B cell (primary cell): ENCODE measurements at regions not wholly inside any gene's neighbourhood (a gene's known extent, or its start where the extent isn't known, plus 50 kb on each side); places are given as distances from the start of the nearest gene placed in this dataset. TPM values are rescaled to one million over a fixed set of nuclear protein-coding genes. Genes with fewer than 3 reads are reported as not detected.

Experiments
- ATAC-seq: fragments of 200-7000 bp; cut with Tn5 transposase; one replicate; pipeline ENCODE4 v1.10.0; 2021; ENCODE audit warnings: low read depth, mild to moderate bottlenecking, moderate number of reproducible peaks, moderate library complexity
- CTCF ChIA-PET: fragments of 350-600 bp; sonication (Branson Sonifier 250); formaldehyde crosslinking; loops from one replicate; lab custom pipeline; 2021; ENCODE audit warnings: antibody characterized with exemption, inconsistent platforms; lab: Charles Lee
- POLR2A ChIA-PET: fragments of 350-600 bp; sonication (Branson Sonifier 250); formaldehyde crosslinking; loops from one replicate; lab custom pipeline; 2021; ENCODE audit warnings: antibody characterized with exemption; lab: Charles Lee
- DNase-seq: peaks from one replicate; pipeline ENCODE4 v3.0.0; 2013
- H2AFZ ChIP-seq: 2 replicates; pipeline ENCODE4 v1.6.1; 2012; ENCODE audit warnings: mild to moderate bottlenecking, low read depth, low read length; ENCODE audit not compliant: insufficient read depth, poor library complexity, severe bottlenecking
- H3K27ac ChIP-seq, 2 donors: 1 replicate in 1 of 2; 2 replicates in 1 of 2; pipeline ENCODE4 v1.5.1; 2012 to 2013; ENCODE audit warnings: low read length in 2 of 2, mild to moderate bottlenecking in 2 of 2, moderate library complexity in 1 of 2
- H3K27me3 ChIP-seq, 4 experiments: fragments of 200-600 bp in 1 of 4; sonication (generic) in 1 of 4; replicated peaks in 1 of 4; 1 replicate in 2 of 4; 2 replicates in 2 of 4; pipeline versions ENCODE4 v1.6.1 to v1.7.0; 2013 to 2016; ENCODE audit warnings: low read length in 3 of 4, mild to moderate bottlenecking in 2 of 4, mixed read lengths in 1 of 4, moderate library complexity in 1 of 4; ENCODE audit not compliant: insufficient read depth in 4 of 4, control insufficient read depth in 3 of 4; ENCODE audit errors: control extremely low read depth in 1 of 4
- H3K36me3 ChIP-seq, 2 experiments: replicated peaks in 1 of 2; 1 replicate in 1 of 2; 2 replicates in 1 of 2; pipeline versions ENCODE4 v1.6.1 to v1.7.1; 2013; ENCODE audit warnings: low read length in 1 of 2; ENCODE audit not compliant: insufficient read depth in 2 of 2, control insufficient read depth in 1 of 2; ENCODE audit errors: control extremely low read depth in 1 of 2, extremely low read depth in 1 of 2
- H3K4me1 ChIP-seq, 2 donors: fragments of 200-600 bp in 1 of 2; sonication (generic) in 1 of 2; 1 replicate in 1 of 2; 2 replicates in 1 of 2; pipeline versions ENCODE4 v1.5.1 to v1.6.1; 2013 to 2017; ENCODE audit warnings: low read length in 2 of 2; ENCODE audit not compliant: control insufficient read depth in 2 of 2, insufficient read depth in 2 of 2
- H3K4me2 ChIP-seq: replicated peaks from 2 replicates; pipeline ENCODE3; 2012; ENCODE audit warnings: mild to moderate bottlenecking, low read depth, low read length; ENCODE audit not compliant: poor library complexity, severe bottlenecking
- H3K4me3 ChIP-seq, 5 experiments: fragments of 200-600 bp in 1 of 5; sonication (generic) in 1 of 5; 1 replicate in 3 of 5; 2 replicates in 2 of 5; pipeline versions ENCODE4 v1.5.1 to v1.7.0; 2011 to 2016; ENCODE audit warnings: low read length in 4 of 5, mild to moderate bottlenecking in 4 of 5, low read depth in 2 of 5, control low read depth in 1 of 5, moderate library complexity in 1 of 5; ENCODE audit not compliant: insufficient read depth in 1 of 5; ENCODE audit errors: control extremely low read depth in 1 of 5, extremely low read depth in 1 of 5
- H3K79me2 ChIP-seq: fragments of 200-600 bp; sonication (generic); one replicate; pipeline ENCODE4 v1.6.0; 2016; ENCODE audit warnings: low read length; ENCODE audit not compliant: control insufficient read depth, insufficient read depth
- H3K9ac ChIP-seq: fragments of 200-600 bp; sonication (generic); 2 replicates; pipeline ENCODE4 v1.6.1; 2017; ENCODE audit warnings: mild to moderate bottlenecking, low read length, moderate library complexity
- H3K9me3 ChIP-seq, 3 donors: one replicate each; pipeline versions ENCODE4 v1.6.1 to v1.7.1; 2013; ENCODE audit warnings: low read length in 2 of 3; ENCODE audit not compliant: control insufficient read depth in 2 of 3, insufficient read depth in 1 of 3; ENCODE audit errors: control extremely low read depth in 1 of 3
- H4K20me1 ChIP-seq: 2 replicates; pipeline ENCODE4 v1.6.0; 2012; ENCODE audit warnings: mild to moderate bottlenecking, low read length; ENCODE audit not compliant: insufficient read depth, control insufficient read depth, poor library complexity, severe bottlenecking
- H3K27ac Mint-ChIP-seq: one replicate; pipeline ENCODE4 v1.8.0; 2021; ENCODE audit warnings: mixed read lengths
- H3K27me3 Mint-ChIP-seq: one replicate; pipeline ENCODE4 v1.8.0; 2021; ENCODE audit warnings: mixed read lengths
- H3K4me1 Mint-ChIP-seq: one replicate; pipeline ENCODE4 v1.8.0; 2021; ENCODE audit warnings: mixed read lengths
- H3K4me3 Mint-ChIP-seq: one replicate; pipeline ENCODE4 v1.8.0; 2021; ENCODE audit warnings: mixed read lengths
- H3K9me3 Mint-ChIP-seq: one replicate; pipeline ENCODE4 v1.8.0; 2022; ENCODE audit warnings: mixed read lengths; ENCODE audit not compliant: insufficient read depth
- EZH2 ChIP-seq: IDR thresholded peaks from 2 replicates; pipeline ENCODE4 v1.6.1; 2012; ENCODE audit warnings: borderline replicate concordance, low read depth, mild to moderate bottlenecking, moderate library complexity, low read length; ENCODE audit not compliant: insufficient read depth, poor library complexity, severe bottlenecking
- WGBS: methylation state at CpG from one replicate; pipeline ENCODE4 v1.1.5; 2013; ENCODE audit warnings: missing lambda C conversion rate; ENCODE audit not compliant: insufficient coverage; 5-methylcytosine and 5-hydroxymethylcytosine counted together
- intact Hi-C: fragments of 100-400 bp; cut with micrococcal nuclease; formaldehyde crosslinking; loops from one replicate; pipeline ENCODE4 v1.10.0; 2022
- small RNA-seq: library from RNA; depleted of rRNA; stranded (forward); fragments of <200 nt; gene quantifications from one replicate; pipeline ENCODE3, GENCODE V24; 2012; ENCODE audit warnings: low replicate concordance, low read depth; ENCODE audit not compliant: insufficient read length
- TF ChIP-seq, protein P1 (sequence below): fragments of 200-600 bp; IDR thresholded peaks from one replicate; pipeline ENCODE4 v1.8.0; 2022; ENCODE audit warnings: antibody characterized with exemption, mild to moderate bottlenecking

GRCh38 chr12:9260931-9261330 is 52.7 kb upstream of the PZP start:
- no peaks in the 10 kb centered on the region for H4K20me1 ChIP-seq
- no peaks in the 10 kb centered on the region for H3K36me3 ChIP-seq
- Mint-ChIP-seq H3K4me1 (no peaks in the 10 kb centered on the region), H3K27me3 (peaks cover 15% of the 10 kb centered on the region), H3K9me3 (no peaks in the 10 kb centered on the region), H3K4me3 (no peak overlapping the region), H3K27ac (no peak overlapping the region)
- POLR2A ChIA-PET = no interaction called here
- DNase-seq (no peak), ATAC-seq (no peak)
- H3K9me3 ChIP-seq = no peaks in the 10 kb centered on the region
- no peak overlapping the region for H3K27ac ChIP-seq
- H3K4me3 ChIP-seq = no peak overlapping the region
- H3K4me1 ChIP-seq = no peaks in the 10 kb centered on the region
- no peaks in the 10 kb centered on the region for H3K79me2 ChIP-seq
- no peak overlapping the region for H3K4me2 ChIP-seq
- TF ChIP-seq, protein P1, sequence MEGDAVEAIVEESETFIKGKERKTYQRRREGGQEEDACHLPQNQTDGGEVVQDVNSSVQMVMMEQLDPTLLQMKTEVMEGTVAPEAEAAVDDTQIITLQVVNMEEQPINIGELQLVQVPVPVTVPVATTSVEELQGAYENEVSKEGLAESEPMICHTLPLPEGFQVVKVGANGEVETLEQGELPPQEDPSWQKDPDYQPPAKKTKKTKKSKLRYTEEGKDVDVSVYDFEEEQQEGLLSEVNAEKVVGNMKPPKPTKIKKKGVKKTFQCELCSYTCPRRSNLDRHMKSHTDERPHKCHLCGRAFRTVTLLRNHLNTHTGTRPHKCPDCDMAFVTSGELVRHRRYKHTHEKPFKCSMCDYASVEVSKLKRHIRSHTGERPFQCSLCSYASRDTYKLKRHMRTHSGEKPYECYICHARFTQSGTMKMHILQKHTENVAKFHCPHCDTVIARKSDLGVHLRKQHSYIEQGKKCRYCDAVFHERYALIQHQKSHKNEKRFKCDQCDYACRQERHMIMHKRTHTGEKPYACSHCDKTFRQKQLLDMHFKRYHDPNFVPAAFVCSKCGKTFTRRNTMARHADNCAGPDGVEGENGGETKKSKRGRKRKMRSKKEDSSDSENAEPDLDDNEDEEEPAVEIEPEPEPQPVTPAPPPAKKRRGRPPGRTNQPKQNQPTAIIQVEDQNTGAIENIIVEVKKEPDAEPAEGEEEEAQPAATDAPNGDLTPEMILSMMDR = no peak
- TF ChIP-seq EZH2 = no peak
- intact Hi-C loops = no loop called here
- H3K27me3 ChIP-seq = no peaks in the 10 kb centered on the region
- no peak overlapping the region for H3K9ac ChIP-seq
- no peak overlapping the region for H2AFZ ChIP-seq
- CTCF ChIA-PET = no interaction called here

- intact Hi-C loops = no loop called here
- Mint-ChIP-seq H3K4me1 (no peaks in the 10 kb centered on the region), H3K9me3 (no peaks in the 10 kb centered on the region), H3K27me3 (peaks cover 14% of the 10 kb centered on the region), H3K4me3 (no peak overlapping the region), H3K27ac (no peak overlapping the region)
- H3K4me2 ChIP-seq = no peak overlapping the region
- H2AFZ ChIP-seq = no peak overlapping the region
- no peaks in the 10 kb centered on the region for H3K36me3 ChIP-seq
- ChIA-PET POLR2A (no interaction called here), CTCF (no interaction called here)
- no peak overlapping the region for H3K4me3 ChIP-seq
- TF ChIP-seq, protein P1 = no peak
- TF ChIP-seq EZH2 = no peak
- DNase-seq = no peak
- WGBS = no CpG with 5 or more reads among the region's 1 CpG
- no peaks in the 10 kb centered on the region for H3K27me3 ChIP-seq
- no peaks in the 10 kb centered on the region for H4K20me1 ChIP-seq
- no peak overlapping the region for H3K27ac ChIP-seq
- H3K9me3 ChIP-seq = no peaks in the 10 kb centered on the region
- H3K9ac ChIP-seq = no peak overlapping the region
- no peak for ATAC-seq
- no peaks in the 10 kb centered on the region for H3K4me1 ChIP-seq
- H3K79me2 ChIP-seq = no peaks in the 10 kb centered on the region
Observed at GRCh38 chr12:9258676-9259075, 50.5 kb upstream of the PZP start.

Small RNAs in the stretch of these regions (small RNA-seq; reads per million reads assigned to genes)
- not detected for gene RF00072
